ENCODE measurements at regions not wholly inside any gene's neighbourhood (a gene's known extent, or its start where the extent isn't known, plus 50 kb on each side); places are given as distances from the start of the nearest gene placed in this dataset.

GRCh38 chr13:59442944-59443486, 720.7 kb downstream of the DIAPH3 start:
- H3K4me3 ChIP-seq: no peak overlapping the region
- WGBS, 2 donors: 25 to 32% methylated on average over 6 of the region's 6 CpGs
- H3K36me3 ChIP-seq: no peaks in the 10 kb centered on the region
- H3K9me3 ChIP-seq: no peaks in the 10 kb centered on the region
- TF ChIP-seq POLR2A (IDR thresholded peaks at IDR 0.05) (no peak), EP300 (IDR thresholded peaks at IDR 0.05) (no peak)
- TF ChIP-seq, protein P1, sequence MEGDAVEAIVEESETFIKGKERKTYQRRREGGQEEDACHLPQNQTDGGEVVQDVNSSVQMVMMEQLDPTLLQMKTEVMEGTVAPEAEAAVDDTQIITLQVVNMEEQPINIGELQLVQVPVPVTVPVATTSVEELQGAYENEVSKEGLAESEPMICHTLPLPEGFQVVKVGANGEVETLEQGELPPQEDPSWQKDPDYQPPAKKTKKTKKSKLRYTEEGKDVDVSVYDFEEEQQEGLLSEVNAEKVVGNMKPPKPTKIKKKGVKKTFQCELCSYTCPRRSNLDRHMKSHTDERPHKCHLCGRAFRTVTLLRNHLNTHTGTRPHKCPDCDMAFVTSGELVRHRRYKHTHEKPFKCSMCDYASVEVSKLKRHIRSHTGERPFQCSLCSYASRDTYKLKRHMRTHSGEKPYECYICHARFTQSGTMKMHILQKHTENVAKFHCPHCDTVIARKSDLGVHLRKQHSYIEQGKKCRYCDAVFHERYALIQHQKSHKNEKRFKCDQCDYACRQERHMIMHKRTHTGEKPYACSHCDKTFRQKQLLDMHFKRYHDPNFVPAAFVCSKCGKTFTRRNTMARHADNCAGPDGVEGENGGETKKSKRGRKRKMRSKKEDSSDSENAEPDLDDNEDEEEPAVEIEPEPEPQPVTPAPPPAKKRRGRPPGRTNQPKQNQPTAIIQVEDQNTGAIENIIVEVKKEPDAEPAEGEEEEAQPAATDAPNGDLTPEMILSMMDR (IDR thresholded peaks at IDR 0.05): no peak
- no peak for DNase-seq (ENCODE audit: low spot score in 2 of 2)
- H3K4me1 ChIP-seq: peaks cover 0 to 5% (median under 1%) of the 10 kb centered on the region in 4 donors
- no peak overlapping the region for H3K27ac ChIP-seq
- H3K27me3 ChIP-seq: no peaks in the 10 kb centered on the region

GRCh38 chr13:59444210-59444857, 719.4 kb downstream of the DIAPH3 start:
- H3K27ac ChIP-seq: no peak overlapping the region

DNA sequence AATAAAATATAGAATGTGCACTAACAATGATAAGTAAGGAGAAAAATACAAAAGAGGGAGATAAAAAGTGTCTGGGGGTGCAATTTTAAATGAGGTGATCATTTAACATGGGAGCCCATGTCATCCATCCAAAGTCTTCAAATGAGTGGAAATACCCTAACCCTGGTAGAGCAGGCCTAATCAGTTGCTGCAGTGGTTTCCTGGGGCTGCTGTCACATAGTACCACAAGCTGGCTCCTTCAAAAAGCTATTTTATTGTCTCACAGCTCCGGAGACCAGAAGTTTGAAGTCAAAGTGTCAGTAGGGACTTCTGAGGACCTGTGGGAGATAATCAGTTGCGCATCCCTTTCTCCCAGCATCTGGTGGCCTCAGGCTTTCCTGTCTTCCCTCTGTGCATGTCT, 717.9 kb downstream of the DIAPH3 start:
- no peak overlapping the region for H3K27ac ChIP-seq
- TF ChIP-seq POLR2A (IDR thresholded peaks at IDR 0.05) (no peak), EP300 (IDR thresholded peaks at IDR 0.05) (no peak)
- TF ChIP-seq, protein P1 (IDR thresholded peaks at IDR 0.05): no peak

More at GRCh38 chr13:59444210-59444857, 719.4 kb downstream of the DIAPH3 start:
- Histone ChIP-seq H3K4me3 (no peak overlapping the region), H3K36me3 (no peaks in the 10 kb centered on the region), H3K27me3 (no peaks in the 10 kb centered on the region), H3K4me1 (peaks cover 0 to 9% (median 2%) of the 10 kb centered on the region in 4 donors), H3K9me3 (no peaks in the 10 kb centered on the region)
- TF ChIP-seq EP300 (IDR thresholded peaks at IDR 0.05) (no peak), POLR2A (IDR thresholded peaks at IDR 0.05) (no peak)
- TF ChIP-seq, protein P1 (IDR thresholded peaks at IDR 0.05): no peak
- WGBS, 2 donors: 61 to 72% methylated on average over 6 of the region's 6 CpGs
- no peak for DNase-seq (ENCODE audit: low spot score in 2 of 2)

GRCh38 chr13:59446391-59446790, 717.3 kb downstream of the DIAPH3 start:
- 88 to 91% methylated on average over 5 of the region's 5 CpGs for WGBS, 2 donors
- Histone ChIP-seq H3K27ac (no peak overlapping the region), H3K4me1 (peaks cover 0 to 20% (median 6%) of the 10 kb centered on the region in 4 donors), H3K9me3 (no peaks in the 10 kb centered on the region), H3K4me3 (no peak overlapping the region), H3K36me3 (no peaks in the 10 kb centered on the region), H3K27me3 (no peaks in the 10 kb centered on the region)
- TF ChIP-seq, protein P1 (IDR thresholded peaks at IDR 0.05): no peak
- TF ChIP-seq POLR2A (IDR thresholded peaks at IDR 0.05) (no peak), EP300 (IDR thresholded peaks at IDR 0.05) (no peak)
- DNase-seq (ENCODE audit: low spot score in 2 of 2): no peak

More for the DNA sequence above, 717.9 kb downstream of the DIAPH3 start:
- H3K36me3 ChIP-seq: no peaks in the 10 kb centered on the region
- DNase-seq (ENCODE audit: low spot score in 2 of 2): no peak
- no peak overlapping the region for H3K4me3 ChIP-seq
- no peaks in the 10 kb centered on the region for H3K27me3 ChIP-seq
- no peaks in the 10 kb centered on the region for H3K9me3 ChIP-seq
- 62 to 63% methylated on average over 2 of the region's 2 CpGs for WGBS, 2 donors
- peaks cover 0 to 18% (median 6%) of the 10 kb centered on the region in 4 donors for H3K4me1 ChIP-seq

DNA sequence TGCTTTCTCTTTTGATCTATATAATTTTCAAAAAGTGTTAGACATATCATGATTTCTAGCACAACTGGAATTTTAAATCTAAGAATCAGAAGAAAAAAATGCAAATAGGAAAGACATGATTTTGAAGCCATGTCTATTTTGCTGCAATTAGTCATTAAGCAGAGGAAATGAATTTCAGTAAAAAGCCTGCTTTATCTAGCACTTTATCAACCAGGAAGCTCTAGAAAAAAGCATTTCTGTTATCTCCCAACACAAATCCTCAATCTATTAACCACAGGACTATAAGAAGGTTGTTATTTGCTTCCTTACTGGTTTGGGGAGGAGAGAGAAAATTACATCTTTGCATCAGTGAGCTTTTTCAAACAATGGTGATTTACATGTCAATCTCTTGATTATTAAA, 716.7 kb downstream of the DIAPH3 start:
- Histone ChIP-seq H3K4me3 (no peak overlapping the region), H3K27ac (no peak overlapping the region), H3K4me1 (peaks cover 0 to 20% (median 9%) of the 10 kb centered on the region in 4 donors), H3K27me3 (no peaks in the 10 kb centered on the region), H3K36me3 (no peaks in the 10 kb centered on the region), H3K9me3 (no peaks in the 10 kb centered on the region)
- TF ChIP-seq EP300 (IDR thresholded peaks at IDR 0.05) (no peak), POLR2A (IDR thresholded peaks at IDR 0.05) (no peak)
- TF ChIP-seq, protein P1 (IDR thresholded peaks at IDR 0.05): no peak
- DNase-seq (ENCODE audit: low spot score in 2 of 2): no peak

All from tibial nerve (tissue), 4 donors.